ENCODE measurements at regions not wholly inside any gene's neighbourhood (a gene's known extent, or its start where the extent isn't known, plus 50 kb on each side); places are given as distances from the start of the nearest gene placed in this dataset.
"Not testable (repeated sequence)": the region's sequence is repeated elsewhere in the genome, so short reads cannot be mapped to it uniquely, and the experiment has no call there.

DNA sequence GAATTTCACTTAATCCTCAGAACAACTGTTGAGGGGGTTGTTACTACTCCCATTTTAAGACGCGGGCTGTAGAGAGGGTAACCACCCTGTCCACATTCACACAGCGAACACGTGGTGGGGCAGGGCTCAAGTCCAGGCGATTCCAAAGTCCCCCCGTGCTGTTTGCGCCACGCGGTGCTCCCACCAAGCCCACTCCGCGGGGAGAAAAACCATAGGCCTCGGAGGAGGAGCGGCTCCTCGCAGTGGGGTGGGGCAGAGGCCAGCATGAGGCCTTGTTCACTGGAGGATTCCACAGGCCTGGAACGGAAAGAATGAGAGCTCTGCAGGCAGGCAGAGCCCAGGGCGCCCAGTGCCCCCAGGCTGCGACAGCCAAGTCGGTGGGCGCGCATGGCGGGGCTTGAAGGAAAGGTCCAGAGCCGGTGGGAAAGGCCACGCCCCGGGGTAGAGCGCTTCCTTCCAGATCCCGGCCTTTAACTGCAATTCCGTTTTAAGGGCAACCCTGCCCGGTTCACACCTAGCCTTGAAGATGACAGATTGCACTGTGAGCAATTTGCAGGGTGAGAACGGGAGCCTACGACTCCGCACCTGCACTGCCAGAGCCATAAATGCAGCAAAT lies 161.8 kb upstream of the TBL1XR1 start:
- DNase-seq: no peak

DNA sequence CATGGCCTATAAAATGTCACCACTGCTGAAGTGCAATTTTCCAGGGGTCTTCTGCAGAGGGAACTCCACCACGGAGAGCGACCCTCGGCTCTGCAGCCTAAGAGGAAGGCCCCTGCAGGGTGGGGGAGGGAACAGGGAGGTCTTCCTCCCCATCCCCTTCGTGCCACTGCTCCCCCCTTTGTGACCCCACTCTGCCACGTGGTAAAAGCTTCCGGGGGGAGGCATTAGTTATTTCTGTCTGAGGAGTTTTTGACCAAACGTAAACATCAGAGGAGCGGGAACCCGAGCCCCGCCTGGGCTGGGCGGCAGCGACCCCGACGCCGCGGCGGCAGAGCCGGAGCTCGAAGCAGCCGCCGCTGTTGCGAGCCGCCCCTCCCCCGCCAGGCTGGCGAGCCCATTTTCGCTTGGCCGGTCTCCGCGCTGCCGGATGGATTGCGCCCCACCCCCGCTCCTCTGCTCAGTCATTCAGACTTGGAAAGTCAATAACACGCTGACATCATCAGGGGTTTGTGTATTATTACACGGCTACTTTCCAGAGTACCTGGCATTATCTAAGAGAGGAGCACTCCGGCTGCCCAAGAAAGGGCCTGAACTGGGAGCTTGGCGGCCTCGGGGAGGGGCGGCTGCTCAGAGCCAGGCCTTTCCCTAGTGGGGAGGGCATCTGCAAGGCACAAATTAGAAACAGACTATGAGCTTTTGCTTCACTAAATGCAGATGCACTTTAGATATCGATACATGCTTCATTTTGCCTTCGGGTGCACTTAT lies 162.5 kb upstream of the TBL1XR1 start:
- DNase-seq: peak; percentile 96

DNA sequence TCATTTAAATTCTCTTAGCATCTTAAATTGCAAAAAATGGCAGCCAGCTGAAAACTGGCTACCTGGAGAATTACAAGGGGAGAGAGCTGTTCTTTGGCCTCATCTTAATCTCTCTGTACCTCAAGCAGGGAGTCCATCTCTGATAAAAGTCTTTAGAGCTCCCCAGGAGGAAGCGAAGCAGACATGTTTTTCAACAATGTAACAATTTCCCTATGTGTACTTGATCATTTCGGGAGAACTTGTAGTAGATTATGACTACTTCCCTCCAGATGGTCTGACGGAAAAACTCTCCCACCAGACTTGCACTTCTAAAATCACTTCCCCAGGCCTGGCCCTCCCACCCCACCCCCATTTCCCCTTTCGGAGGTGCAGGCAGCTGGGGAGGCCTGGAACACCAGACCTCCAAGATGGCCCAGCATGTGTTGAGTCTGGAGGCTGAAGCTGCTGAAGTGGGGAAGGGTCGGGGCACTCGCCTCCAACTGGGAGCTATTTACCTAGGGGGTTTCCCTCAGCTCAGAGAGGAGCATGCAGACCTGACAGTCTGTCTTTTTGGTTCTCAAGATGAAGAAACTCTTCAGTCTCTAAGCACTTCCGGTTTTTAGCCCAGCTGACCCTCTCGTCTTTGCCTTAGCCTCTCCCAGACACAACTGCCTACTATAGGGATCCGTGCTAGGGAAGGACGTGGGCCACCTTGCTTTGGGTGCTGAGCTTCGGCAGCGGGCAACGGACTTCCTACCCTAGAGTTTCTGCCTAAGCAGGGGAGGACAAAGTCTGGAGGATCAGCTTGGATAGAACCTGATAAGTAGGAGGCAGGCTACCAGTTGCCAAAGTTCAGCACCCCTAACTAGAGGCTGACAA lies 164.0 kb upstream of the TBL1XR1 start:
- DNase-seq: no peak

DNA sequence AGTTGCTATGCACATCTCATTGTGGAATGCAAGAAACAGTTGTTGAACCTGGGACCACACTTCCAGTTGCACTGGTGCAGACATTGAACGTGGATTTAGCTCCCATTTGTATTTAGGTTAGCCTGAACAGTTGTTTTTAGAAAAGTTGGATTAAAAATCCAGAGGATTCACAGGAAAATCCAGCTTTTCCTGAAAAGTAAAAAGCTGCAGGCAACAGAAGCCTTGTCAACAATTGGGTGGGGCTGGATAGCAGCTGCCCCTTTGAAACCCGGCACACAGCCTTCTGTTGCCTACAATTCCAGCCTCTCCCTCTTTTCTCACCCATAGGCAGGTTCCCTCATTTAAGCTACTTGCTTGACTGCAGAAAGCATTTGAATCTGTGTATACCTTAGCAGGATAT lies 165.3 kb upstream of the TBL1XR1 start:
- DNase-seq: no peak

DNA sequence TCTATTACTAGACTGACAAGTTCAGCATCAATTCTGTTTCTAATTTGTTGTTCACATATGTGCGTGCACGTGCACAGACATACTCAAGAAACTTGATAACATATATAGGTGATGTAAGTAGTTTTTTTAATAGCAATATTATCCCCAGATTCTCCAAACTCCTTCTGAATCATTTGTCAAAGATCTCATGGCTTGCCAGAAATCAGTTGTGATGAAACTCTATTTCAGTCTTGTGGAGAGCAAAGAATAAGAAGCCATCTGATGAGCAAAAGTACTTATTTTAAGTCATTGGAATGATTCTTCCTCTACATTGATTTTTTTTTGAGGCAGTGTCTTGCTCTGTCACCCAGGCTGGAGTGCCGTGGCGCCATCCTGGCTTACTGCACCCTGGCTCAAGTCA lies 167.0 kb upstream of the TBL1XR1 start:
- no peak for DNase-seq

DNA sequence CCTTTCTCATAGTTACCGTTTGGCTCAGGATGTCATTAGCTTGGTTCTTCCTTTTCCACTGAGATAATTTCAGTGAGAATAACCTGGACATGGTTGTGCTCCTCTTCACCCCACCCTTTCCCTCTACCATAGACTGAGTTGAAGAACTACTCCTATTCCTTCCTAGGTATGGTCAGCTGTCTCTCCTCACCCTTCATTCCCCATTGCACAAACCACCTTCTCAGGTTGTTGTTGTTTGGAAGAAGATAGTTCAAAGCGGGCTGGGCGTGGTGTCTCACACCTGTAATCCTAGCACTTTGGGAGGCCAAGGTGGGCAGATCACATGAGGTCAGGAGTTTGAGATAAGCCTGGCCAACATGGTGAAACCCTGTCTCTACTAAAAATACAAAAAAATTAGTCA lies 168.0 kb upstream of the TBL1XR1 start:
- DNase-seq: not testable (repeated sequence)

DNA sequence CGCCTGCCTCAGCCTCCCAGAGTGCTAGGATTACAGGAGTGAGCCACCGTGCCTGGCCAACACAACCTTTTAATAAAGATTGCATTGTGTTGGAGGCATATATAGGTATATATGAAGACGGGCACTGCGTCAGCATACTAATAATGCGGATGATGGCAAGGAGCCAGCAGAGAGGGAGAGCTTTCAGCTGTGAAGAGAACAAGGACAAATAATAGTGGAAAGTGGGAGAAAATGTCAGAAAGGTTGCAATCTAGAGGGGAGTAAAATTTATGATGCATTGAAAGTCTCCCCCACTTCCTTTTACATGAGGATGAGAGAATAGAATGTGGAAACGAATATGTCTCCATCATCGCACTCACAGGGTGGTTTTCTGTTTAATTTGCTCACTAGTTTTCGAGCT lies 170.5 kb upstream of the TBL1XR1 start:
- no peak for DNase-seq

GRCh38 chr3:177370246-177370822 lies 173.1 kb upstream of the TBL1XR1 start:
- no peak for DNase-seq

GRCh38 chr3:177371146-177371545 lies 173.9 kb upstream of the TBL1XR1 start:
- DNase-seq: no peak

DNA sequence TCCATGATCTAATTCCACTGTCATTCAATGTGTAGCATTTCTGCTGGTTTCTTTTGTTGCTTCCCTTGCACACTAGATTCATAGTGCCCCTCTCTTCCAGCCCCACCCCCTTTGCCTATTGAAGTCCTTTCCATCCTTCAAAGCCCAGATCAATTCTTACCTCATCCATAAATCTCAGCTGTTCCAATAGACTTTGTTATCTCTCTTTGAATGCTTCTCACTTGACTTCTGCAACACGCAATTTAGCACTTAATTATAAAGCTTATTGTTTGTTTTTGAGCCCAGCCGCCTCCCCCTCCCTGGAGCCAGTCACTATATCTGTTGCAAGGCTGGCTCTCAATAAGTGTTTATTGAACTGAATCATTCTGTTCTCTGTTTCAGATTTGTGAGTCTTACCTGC lies 174.6 kb upstream of the TBL1XR1 start:
- no peak for DNase-seq

- DNase-seq: no peak
These were observed 177.0 kb upstream of the TBL1XR1 start for GRCh38 chr3:177374323-177374722.

DNA sequence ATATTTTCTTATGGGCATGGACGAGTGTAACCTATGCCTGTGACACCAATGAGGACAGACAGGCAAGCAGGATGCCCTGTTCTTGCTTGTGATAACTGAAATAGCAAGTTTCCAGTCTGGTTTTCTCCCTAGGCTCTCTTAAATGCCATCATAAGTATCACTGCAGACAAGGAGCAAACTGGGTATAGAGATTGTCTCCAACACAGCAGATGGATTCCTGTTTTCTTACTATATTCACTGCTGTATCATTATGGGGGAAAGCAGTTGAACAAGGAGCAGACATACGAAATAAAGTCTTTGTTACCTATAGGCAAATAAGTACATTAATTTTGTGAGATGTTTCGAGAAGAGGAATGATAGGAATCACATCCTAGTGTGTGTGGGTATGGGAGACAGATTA lies 178.0 kb upstream of the TBL1XR1 start:
- DNase-seq: no peak

DNA sequence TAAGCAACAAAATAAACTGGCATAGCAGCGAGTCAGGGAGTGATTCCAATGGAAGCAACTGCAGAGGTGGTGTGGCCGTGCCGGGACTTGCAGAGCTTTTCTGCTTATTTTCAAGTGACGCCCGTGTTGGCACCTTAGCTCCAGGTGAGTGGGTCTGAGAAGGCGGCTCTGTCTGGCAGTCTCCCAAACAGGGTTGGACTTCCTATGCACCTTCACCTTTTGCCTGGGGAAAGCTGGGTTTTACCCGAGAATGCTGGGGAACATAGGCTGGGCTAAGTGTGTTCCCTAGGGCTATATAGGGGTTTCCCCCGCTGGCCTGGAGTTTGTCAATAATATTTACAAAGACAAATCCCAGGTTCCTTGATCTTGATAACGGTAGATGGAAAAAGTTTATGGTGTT lies 179.9 kb upstream of the TBL1XR1 start:
- no peak for DNase-seq

GRCh38 chr3:177378168-177378567 lies 180.9 kb upstream of the TBL1XR1 start:
- DNase-seq: no peak

- DNase-seq: no peak
These were observed 181.8 kb upstream of the TBL1XR1 start for GRCh38 chr3:177379045-177379444.

DNA sequence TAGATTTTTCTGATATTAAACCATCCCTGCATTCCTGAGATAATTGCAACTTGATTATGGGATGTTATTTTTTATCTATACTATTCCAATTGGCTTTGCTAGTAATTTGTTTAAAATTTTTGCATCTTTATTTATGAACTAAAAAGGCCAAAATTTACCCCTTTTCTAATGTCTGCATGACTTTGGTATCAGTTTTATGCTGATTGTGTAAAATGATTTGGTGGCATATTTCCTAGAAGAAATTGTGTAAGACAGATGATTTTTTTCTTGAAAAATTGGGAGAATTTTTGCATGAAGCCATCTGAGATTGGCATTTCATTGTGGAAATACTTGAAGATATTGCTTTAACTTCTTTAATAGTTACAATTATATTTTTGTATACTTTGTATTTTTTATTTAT lies 183.8 kb upstream of the TBL1XR1 start:
- no peak for DNase-seq

GRCh38 chr3:177382944-177383343 lies 185.7 kb upstream of the TBL1XR1 start:
- DNase-seq: no peak

DNA sequence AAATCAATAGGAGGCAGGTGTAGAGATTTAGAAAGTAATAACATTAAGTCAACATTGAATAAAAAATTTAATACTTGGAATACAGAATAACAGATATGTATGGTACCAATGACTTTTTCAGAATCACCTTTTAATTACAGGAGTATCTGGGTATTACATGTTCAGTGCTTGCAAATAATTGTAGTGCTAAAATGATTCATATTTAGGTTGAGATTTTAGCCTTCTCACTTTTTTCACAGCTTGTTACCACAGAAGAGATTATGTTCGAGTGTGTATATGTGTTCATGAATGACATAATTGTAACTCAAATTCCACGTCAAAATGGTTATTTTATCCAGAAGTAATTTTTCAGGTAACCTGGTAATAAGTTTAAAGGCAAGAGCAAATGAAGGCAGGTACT lies 187.9 kb upstream of the TBL1XR1 start:
- DNase-seq: no peak

GRCh38 chr3:177385831-177386301 lies 188.6 kb upstream of the TBL1XR1 start:
- DNase-seq: peak; percentile 44

- DNase-seq: no peak
These were observed 190.9 kb upstream of the TBL1XR1 start for GRCh38 chr3:177388209-177388608.

DNA sequence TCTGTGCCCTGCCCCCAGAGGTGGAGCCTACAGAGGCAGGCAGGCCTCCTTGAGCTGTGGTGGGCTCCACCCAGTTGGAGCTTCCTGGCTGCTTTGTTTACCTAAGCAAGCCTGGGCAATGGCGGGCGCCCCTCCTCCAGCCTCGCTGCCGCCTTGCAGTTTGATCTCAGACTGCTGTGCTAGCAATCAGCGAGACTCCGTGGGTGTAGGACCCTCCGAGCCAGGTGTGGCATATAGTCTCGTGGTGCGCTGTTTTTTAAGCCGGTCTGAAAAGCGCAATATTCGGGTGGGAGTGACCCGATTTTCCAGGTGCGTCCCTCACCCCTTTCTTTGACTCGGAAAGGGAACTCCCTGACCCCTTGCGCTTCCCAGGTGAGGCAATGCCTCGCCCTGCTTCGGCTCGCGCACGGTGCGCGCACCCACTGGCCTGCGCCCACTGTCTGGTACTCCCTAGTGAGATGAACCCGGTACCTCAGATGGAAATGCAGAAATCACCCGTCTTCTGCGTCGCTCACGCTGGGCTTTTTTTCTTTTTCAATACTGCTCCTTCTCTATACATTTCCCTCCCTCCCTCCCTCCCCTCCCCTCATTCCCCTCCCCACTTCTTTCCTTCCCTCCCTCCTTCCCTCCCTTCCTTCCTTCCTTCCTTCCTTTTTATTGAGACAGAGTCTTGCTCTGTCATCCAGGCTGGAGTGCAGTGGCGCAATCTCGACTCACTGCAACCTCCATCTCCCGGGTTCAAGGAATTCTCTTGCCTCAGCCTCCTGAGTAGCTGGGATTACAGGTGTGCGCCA lies 197.1 kb upstream of the TBL1XR1 start:
- DNase-seq: not testable (repeated sequence)

GRCh38 chr3:177396733-177397132 lies 199.5 kb upstream of the TBL1XR1 start:
- no peak for DNase-seq

DNA sequence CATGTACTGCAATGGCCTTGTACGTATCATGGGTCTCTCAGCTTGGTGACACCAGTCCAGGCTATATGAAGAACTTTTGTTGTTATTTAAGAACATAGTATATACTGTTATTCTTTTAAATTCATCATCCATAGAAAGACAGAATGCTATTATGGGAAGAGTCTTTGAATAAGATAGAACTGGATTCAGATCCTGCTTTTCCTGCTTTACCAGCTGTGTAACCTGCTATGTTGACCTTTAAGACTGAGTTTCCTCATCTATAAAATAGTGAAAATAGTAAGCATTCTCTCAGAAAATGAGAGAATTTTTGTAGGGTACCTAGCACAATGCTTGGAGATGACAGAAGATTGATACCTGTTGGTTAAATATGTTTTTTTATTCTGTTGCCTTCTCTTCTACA lies 204.1 kb upstream of the TBL1XR1 start:
- DNase-seq: no peak

Measured in NCI-H226 (cell line).